Endothelial cell of umbilical vein (primary cell): ENCODE measurements at regions not wholly inside any gene's neighbourhood (a gene's known extent, or its start where the extent isn't known, plus 50 kb on each side); places are given as distances from the start of the nearest gene placed in this dataset.

Experiments
- BruUV-seq: library from RNA; stranded (reverse); fragments of 400-500 nt; replicated peaks from 2 replicates; lab custom pipeline; 2021; lab: Mats Ljungman, UMichigan
- CTCF ChIA-PET: fragments of 300-600, 350-600 bp; sonication (Branson Sonifier 250); formaldehyde crosslinking; loops from one replicate; lab custom pipeline; 2021; ENCODE audit warnings: antibody characterized with exemption, inconsistent platforms; lab: Charles Lee
- POLR2A ChIA-PET: fragments of 300-600, 350-600 bp; sonication (Branson Sonifier 250); formaldehyde crosslinking; loops from one replicate; lab custom pipeline; 2021; ENCODE audit warnings: antibody characterized with exemption, inconsistent platforms; lab: Charles Lee
- DNase-seq: peaks from one replicate; pipeline ENCODE4 v3.0.0-alpha.2; 2011; ENCODE audit warnings: low read depth, low spot score
- FAIRE-seq: peaks from 2 replicates; lab custom pipeline; 2011; peaks lifted over from hg19 to GRCh38; lab: Jason Lieb, UNC
- H2AFZ ChIP-seq: 2 replicates; pipeline ENCODE4 v1.6.0; 2012; ENCODE audit warnings: low read depth, low read length, control low read depth, inconsistent platforms
- H3K27ac ChIP-seq: 2 replicates; pipeline ENCODE4 v1.5.1; 2011; ENCODE audit warnings: low read depth, mild to moderate bottlenecking, control low read depth, low read length, moderate library complexity; ENCODE audit not compliant: insufficient read depth
- H3K27me3 ChIP-seq, 2 experiments: 2 replicates each; pipeline versions ENCODE4 v1.6.0 to v1.6.1; 2011; ENCODE audit warnings: low read length in 2 of 2, mixed read lengths in 1 of 2; ENCODE audit not compliant: control insufficient read depth in 2 of 2, insufficient read depth in 2 of 2
- H3K36me3 ChIP-seq, 2 experiments: 2 replicates in 1 of 2; 3 replicates in 1 of 2; pipeline ENCODE4 v1.5.1; 2011; ENCODE audit warnings: low read length in 2 of 2, mild to moderate bottlenecking in 1 of 2, moderate library complexity in 1 of 2; ENCODE audit not compliant: control insufficient read depth in 2 of 2, insufficient read depth in 2 of 2; ENCODE audit errors: extremely low read depth in 1 of 2
- H3K4me1 ChIP-seq: 3 replicates; pipeline ENCODE4 v1.5.1; 2011; ENCODE audit warnings: mild to moderate bottlenecking, low read length; ENCODE audit not compliant: control insufficient read depth, insufficient read depth; ENCODE audit errors: extremely low read depth
- H3K4me2 ChIP-seq: 2 replicates; pipeline ENCODE4 v1.6.1; 2011; ENCODE audit warnings: low read length, control low read depth, mixed read lengths; ENCODE audit not compliant: insufficient read depth
- H3K4me3 ChIP-seq, 3 experiments: fragments of 200-600 bp in 1 of 3; sonication (generic), shearing (Covaris generic) in 1 of 3; replicated peaks in 1 of 3; 2 replicates each; pipeline ENCODE4 v1.5.1; 2011 to 2016; ENCODE audit warnings: control low read depth in 3 of 3, low read length in 3 of 3, mild to moderate bottlenecking in 2 of 3, inconsistent platforms in 1 of 3, low read depth in 1 of 3, moderate library complexity in 1 of 3; ENCODE audit not compliant: insufficient read depth in 1 of 3
- H3K79me2 ChIP-seq: 2 replicates; pipeline ENCODE4 v1.6.0; 2012; ENCODE audit warnings: low read length, inconsistent platforms; ENCODE audit not compliant: control insufficient read depth, insufficient read depth
- H3K9ac ChIP-seq: replicated peaks from 2 replicates; pipeline ENCODE3; 2011; ENCODE audit warnings: low read length, control low read depth; ENCODE audit not compliant: insufficient read depth; ENCODE audit errors: extremely low read depth
- H3K9me1 ChIP-seq: replicated peaks from 3 replicates; pipeline ENCODE4 v1.6.0; 2011; ENCODE audit warnings: mild to moderate bottlenecking, low read length; ENCODE audit not compliant: control insufficient read depth, insufficient read depth; ENCODE audit errors: extremely low read depth
- H3K9me3 ChIP-seq: replicated peaks from 2 replicates; pipeline ENCODE4 v1.5.1; 2012; ENCODE audit warnings: low read length, inconsistent platforms; ENCODE audit not compliant: control insufficient read depth, insufficient read depth
- H4K20me1 ChIP-seq: replicated peaks from 2 replicates; pipeline ENCODE3; 2011; ENCODE audit warnings: mild to moderate bottlenecking, low read length; ENCODE audit not compliant: control insufficient read depth, insufficient read depth; ENCODE audit errors: extremely low read depth
- JUN ChIP-seq: IDR thresholded peaks from 2 replicates; pipeline ENCODE4 v1.6.1; 2011; ENCODE audit warnings: borderline replicate concordance, low read depth; ENCODE audit not compliant: insufficient read length, insufficient read depth
- MAX ChIP-seq: IDR thresholded peaks from 2 replicates; pipeline ENCODE4 v1.6.1; 2011; ENCODE audit not compliant: insufficient read depth, insufficient read length
- MYC ChIP-seq: IDR thresholded peaks from one replicate; pipeline ENCODE4 v1.6.1; 2011; ENCODE audit warnings: mild to moderate bottlenecking, low read depth, low read length
- POLR2A ChIP-seq: IDR thresholded peaks from 2 replicates; pipeline ENCODE4 v1.6.1; 2012; ENCODE audit warnings: low read depth, mild to moderate bottlenecking, control low read depth, low read length
- POLR2AphosphoS5 ChIP-seq: IDR thresholded peaks from 2 replicates; pipeline ENCODE4 v1.6.1; 2012; ENCODE audit warnings: low read depth, mild to moderate bottlenecking, control low read depth, low read length, moderate library complexity; ENCODE audit not compliant: insufficient read depth
- dilution Hi-C: fragments of 300-500 bp; cut with MboI; formaldehyde crosslinking; loops from one replicate; pipeline ENCODE4 v1.15.0; 2019; ENCODE audit warnings: low sequenced_read_pairs; ENCODE audit not compliant: extremely low pct_ligation_motif_present
- intact Hi-C: fragments of 100-400 bp; cut with micrococcal nuclease; formaldehyde crosslinking; loops from one replicate; pipeline ENCODE4 v1.10.0; 2022

- TF ChIP-seq POLR2AphosphoS5 = no peak
- TF ChIP-seq MYC = no peak
- Histone ChIP-seq H3K27ac (no peak overlapping the region), H3K27me3 (no peaks in the 10 kb centered on the region), H3K4me2 (no peak overlapping the region), H3K4me1 (peaks cover 20% of the 10 kb centered on the region), H3K9me3 (no peaks in the 10 kb centered on the region), H3K4me3 (no peak overlapping the region), H3K79me2 (no peaks in the 10 kb centered on the region), H3K9ac (no peak overlapping the region), H2AFZ (no peak overlapping the region), H3K9me1 (no peaks in the 10 kb centered on the region), H4K20me1 (no peaks in the 10 kb centered on the region), H3K36me3 (peaks cover 2 to 17% of the 10 kb centered on the region in 2 experiments)
- FAIRE-seq (no peak), DNase-seq (no peak)
- no TSS peak for BruUV-seq
- dilution Hi-C loops (no loop called here), intact Hi-C loops (no loop called here)
- ChIA-PET POLR2A (no interaction called here), CTCF (interaction anchor here (0.9 to 1.1 kb wide), 2 partner anchors 24 to 49 kb away, joined by 3 to 4 read pairs; no protein-coding TSS in a partner anchor)
Measured at GRCh38 chr12:124429535-124429934, 134.6 kb downstream of the RFLNA start.

- Histone ChIP-seq H3K9me3 (no peaks in the 10 kb centered on the region), H3K9me1 (no peaks in the 10 kb centered on the region), H3K27ac (peak overlapping the region; percentile 24), H3K79me2 (no peaks in the 10 kb centered on the region), H3K4me2 (no peak overlapping the region), H3K4me1 (peaks cover 24% of the 10 kb centered on the region), H3K9ac (no peak overlapping the region), H3K27me3 (no peaks in the 10 kb centered on the region), H3K36me3 (peaks cover 2 to 18% of the 10 kb centered on the region in 2 experiments), H4K20me1 (no peaks in the 10 kb centered on the region), H2AFZ (no peak overlapping the region), H3K4me3 (no peak overlapping the region)
- no peak for TF ChIP-seq POLR2AphosphoS5
- no peak for TF ChIP-seq POLR2A
- no peak for TF ChIP-seq MAX
- no peak for TF ChIP-seq JUN
- FAIRE-seq (no peak), DNase-seq (no peak)
- intact Hi-C loops = no loop called here
- dilution Hi-C loops = no loop called here
- BruUV-seq = no TSS peak
- POLR2A ChIA-PET = no interaction called here
- CTCF ChIA-PET = interaction anchor here (1.0 to 2.3 kb wide), 3 partner anchors 37 to 343 kb away, joined by 3 to 11 read pairs (median 3); no protein-coding TSS in a partner anchor
Measured at GRCh38 chr12:124428792-124429281, 133.9 kb downstream of the RFLNA start.
